ENCODE measurements at regions not wholly inside any gene's neighbourhood (a gene's known extent, or its start where the extent isn't known, plus 50 kb on each side); places are given as distances from the start of the nearest gene placed in this dataset.

DNA sequence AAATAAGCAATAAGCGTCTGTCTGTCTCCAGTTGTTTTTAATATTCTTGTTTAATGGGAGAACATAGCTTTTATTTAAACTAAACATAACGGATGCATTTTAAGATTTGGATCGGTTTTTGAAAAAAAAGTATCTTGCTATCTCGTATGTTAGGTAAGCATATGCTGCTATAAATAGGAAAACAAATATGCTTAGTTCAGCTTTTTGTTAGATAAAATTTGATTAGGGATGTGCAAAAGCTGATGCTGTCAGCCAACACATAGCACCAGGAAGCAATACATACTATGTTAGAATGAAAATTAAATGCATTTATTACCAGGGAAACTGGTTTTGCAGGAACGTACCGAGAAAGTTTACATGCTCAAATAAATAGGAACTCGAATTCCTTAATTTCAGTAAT is 843.1 kb upstream of the WWC1 start:
- H3K4me3 ChIP-seq (ENCODE audit: control insufficient read depth, low read depth, low read length), result no peak overlapping the region
- DNase-seq (ENCODE audit: low read depth), result no peak
- TF ChIP-seq CTCF (conservative IDR thresholded peaks at IDR 0.05; ENCODE audit: control insufficient read depth, insufficient read depth, low read depth, low read length), result no peak

DNA sequence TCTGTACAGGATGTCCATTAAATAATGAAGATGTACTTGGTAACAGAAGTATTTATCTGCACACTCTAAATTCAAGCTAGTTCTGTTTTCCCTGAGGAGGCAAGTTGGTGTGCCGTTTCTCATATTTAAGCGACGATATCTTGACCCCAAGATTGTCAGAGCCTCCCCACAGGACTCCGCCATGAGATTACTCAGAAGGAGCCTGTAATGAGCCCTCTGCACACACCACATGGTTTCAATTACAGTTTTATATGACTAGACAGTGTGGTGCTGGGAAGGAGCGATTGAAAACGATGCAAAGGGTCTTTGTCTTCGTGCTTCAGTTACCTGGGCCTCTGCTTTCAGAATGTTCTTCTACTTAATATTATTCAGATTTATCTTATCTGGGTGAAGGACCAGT is 840.4 kb upstream of the WWC1 start:
- TF ChIP-seq CTCF (conservative IDR thresholded peaks at IDR 0.05; ENCODE audit: control insufficient read depth, insufficient read depth, low read depth, low read length), result no peak
- no peak overlapping the region for H3K4me3 ChIP-seq (ENCODE audit: control insufficient read depth, low read depth, low read length)
- DNase-seq (ENCODE audit: low read depth), result peak; percentile 60

GRCh38 chr5:167452136-167452535 is 839.3 kb upstream of the WWC1 start:
- TF ChIP-seq CTCF (conservative IDR thresholded peaks at IDR 0.05; ENCODE audit: control insufficient read depth, insufficient read depth, low read depth, low read length), result no peak
- DNase-seq (ENCODE audit: low read depth), result no peak

DNA sequence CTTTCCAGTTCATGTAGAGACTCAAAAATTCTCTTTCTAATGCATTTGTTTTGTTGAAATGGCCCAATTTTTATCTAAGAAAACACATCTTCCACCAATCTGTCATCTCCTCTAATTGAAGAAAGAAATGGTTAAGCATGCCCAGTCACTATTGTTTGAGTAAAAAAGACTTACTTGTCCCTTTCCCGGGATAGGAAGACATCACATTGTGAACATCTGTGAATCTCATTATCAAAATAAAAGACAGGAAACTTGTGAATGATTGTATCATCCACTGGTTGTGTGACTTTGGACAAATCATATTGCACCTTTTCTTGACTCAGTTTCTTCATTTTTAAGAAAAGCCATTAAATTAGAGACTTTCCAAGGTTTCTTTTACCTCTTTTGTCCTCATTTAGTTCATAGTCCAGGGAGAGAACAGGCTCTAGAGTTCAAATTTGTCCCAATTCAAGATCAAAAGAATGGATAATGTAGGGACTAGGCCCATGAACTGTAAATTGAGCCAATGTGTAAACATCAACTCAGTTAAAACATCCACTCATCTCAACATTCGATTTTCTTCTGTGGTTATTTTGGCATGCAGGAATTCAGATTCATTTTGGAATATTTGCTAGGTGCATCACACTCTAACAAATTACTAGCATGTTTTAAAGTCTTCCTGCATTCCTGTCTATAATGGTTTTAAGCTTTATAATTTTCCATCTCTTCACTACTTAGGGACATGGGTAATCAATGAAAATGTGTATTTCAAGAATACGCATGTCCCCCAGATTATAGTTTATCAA is 838.0 kb upstream of the WWC1 start:
- TF ChIP-seq CTCF (conservative IDR thresholded peaks at IDR 0.05; ENCODE audit: control insufficient read depth, insufficient read depth, low read depth, low read length), result no peak
- DNase-seq (ENCODE audit: low read depth), result peak; percentile 5
- no peak overlapping the region for H3K4me3 ChIP-seq (ENCODE audit: control insufficient read depth, low read depth, low read length)

More at GRCh38 chr5:167452136-167452535, 839.3 kb upstream of the WWC1 start:
- no peak overlapping the region for H3K4me3 ChIP-seq (ENCODE audit: control insufficient read depth, low read depth, low read length)

- no peak overlapping the region for H3K4me3 ChIP-seq (ENCODE audit: control insufficient read depth, low read depth, low read length)
- no peak for DNase-seq (ENCODE audit: low read depth)
- TF ChIP-seq CTCF (conservative IDR thresholded peaks at IDR 0.05; ENCODE audit: control insufficient read depth, insufficient read depth, low read depth, low read length), result no peak
Measured at GRCh38 chr5:167458412-167458811, 833.0 kb upstream of the WWC1 start.

GRCh38 chr5:167460449-167461020 is 830.9 kb upstream of the WWC1 start:
- DNase-seq (ENCODE audit: low read depth), result no peak
- H3K4me3 ChIP-seq (ENCODE audit: control insufficient read depth, low read depth, low read length), result no peak overlapping the region
- no peak for TF ChIP-seq CTCF (conservative IDR thresholded peaks at IDR 0.05; ENCODE audit: control insufficient read depth, insufficient read depth, low read depth, low read length)
